Left ventricle myocardium inferior (tissue), 1 donor: ENCODE measurements at regions not wholly inside any gene's neighbourhood (a gene's known extent, or its start where the extent isn't known, plus 50 kb on each side); places are given as distances from the start of the nearest gene placed in this dataset.
"Not testable (repeated sequence)": the region's sequence is repeated elsewhere in the genome, so short reads cannot be mapped to it uniquely, and the experiment has no call there.

ENCODE experiments used
- DNase-seq: peaks from one replicate; pipeline ENCODE4 v3.0.0-alpha.2; 2020
- H3K27ac ChIP-seq: fragments of 200-600 bp; replicated peaks from 2 replicates; pipeline ENCODE4 v1.8.0; 2021
- H3K27me3 ChIP-seq: fragments of 200-600 bp; 2 replicates; pipeline ENCODE4 v1.8.0; 2021; ENCODE audit warnings: low read depth
- H3K36me3 ChIP-seq: fragments of 200-600 bp; 2 replicates; pipeline ENCODE4 v1.8.0; 2021
- H3K4me1 ChIP-seq: fragments of 200-600 bp; 2 replicates; pipeline ENCODE4 v1.8.0; 2021
- H3K4me3 ChIP-seq: fragments of 200-600 bp; 2 replicates; pipeline ENCODE4 v1.8.0; 2021; ENCODE audit warnings: mild to moderate bottlenecking, moderate library complexity
- H3K9me3 ChIP-seq: fragments of 200-600 bp; replicated peaks from 2 replicates; pipeline ENCODE4 v1.8.0; 2021
- intact Hi-C: fragments of 100-400 bp; cut with micrococcal nuclease; formaldehyde crosslinking; loops from one replicate; pipeline ENCODE4 v1.11.0; 2022
- TF ChIP-seq, protein P1 (sequence below): fragments of 200-600 bp; IDR thresholded peaks from 2 replicates; pipeline ENCODE4 v1.8.0; 2021; ENCODE audit warnings: antibody characterized with exemption, mild to moderate bottlenecking, borderline replicate concordance
- donor health status: DM: no; HTN: yes; CAD: no; lungs with severe emphysema.

DNA sequence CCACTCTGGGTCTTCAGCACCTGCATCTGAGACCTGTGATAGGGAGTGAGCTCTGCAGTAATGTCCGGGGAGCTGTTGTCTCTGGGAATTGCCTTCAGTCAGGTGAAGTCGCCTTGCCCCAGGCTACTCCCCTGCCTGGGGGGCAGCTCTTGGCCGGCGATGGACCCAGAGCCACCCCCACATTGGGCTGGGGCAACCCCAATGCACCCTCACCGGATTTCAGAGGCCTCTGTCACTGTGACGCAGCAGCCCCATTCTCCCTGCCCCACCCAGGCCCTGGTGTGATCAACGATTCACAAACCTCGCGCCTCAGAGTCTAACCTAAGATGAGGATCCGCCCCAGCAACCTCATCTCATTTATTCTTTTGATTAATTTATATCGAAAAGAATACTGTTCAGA, 303.6 kb downstream of the NDUFA10 start:
- no peaks in the 10 kb centered on the region for H3K4me1 ChIP-seq
- intact Hi-C loops = no loop called here
- TF ChIP-seq, protein P1, sequence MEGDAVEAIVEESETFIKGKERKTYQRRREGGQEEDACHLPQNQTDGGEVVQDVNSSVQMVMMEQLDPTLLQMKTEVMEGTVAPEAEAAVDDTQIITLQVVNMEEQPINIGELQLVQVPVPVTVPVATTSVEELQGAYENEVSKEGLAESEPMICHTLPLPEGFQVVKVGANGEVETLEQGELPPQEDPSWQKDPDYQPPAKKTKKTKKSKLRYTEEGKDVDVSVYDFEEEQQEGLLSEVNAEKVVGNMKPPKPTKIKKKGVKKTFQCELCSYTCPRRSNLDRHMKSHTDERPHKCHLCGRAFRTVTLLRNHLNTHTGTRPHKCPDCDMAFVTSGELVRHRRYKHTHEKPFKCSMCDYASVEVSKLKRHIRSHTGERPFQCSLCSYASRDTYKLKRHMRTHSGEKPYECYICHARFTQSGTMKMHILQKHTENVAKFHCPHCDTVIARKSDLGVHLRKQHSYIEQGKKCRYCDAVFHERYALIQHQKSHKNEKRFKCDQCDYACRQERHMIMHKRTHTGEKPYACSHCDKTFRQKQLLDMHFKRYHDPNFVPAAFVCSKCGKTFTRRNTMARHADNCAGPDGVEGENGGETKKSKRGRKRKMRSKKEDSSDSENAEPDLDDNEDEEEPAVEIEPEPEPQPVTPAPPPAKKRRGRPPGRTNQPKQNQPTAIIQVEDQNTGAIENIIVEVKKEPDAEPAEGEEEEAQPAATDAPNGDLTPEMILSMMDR = no peak
- H3K4me3 ChIP-seq = no peak overlapping the region
- H3K36me3 ChIP-seq = no peaks in the 10 kb centered on the region
- H3K27me3 ChIP-seq = peaks cover 32% of the 10 kb centered on the region
- DNase-seq = no peak
- no peaks in the 10 kb centered on the region for H3K9me3 ChIP-seq
- no peak overlapping the region for H3K27ac ChIP-seq

DNA sequence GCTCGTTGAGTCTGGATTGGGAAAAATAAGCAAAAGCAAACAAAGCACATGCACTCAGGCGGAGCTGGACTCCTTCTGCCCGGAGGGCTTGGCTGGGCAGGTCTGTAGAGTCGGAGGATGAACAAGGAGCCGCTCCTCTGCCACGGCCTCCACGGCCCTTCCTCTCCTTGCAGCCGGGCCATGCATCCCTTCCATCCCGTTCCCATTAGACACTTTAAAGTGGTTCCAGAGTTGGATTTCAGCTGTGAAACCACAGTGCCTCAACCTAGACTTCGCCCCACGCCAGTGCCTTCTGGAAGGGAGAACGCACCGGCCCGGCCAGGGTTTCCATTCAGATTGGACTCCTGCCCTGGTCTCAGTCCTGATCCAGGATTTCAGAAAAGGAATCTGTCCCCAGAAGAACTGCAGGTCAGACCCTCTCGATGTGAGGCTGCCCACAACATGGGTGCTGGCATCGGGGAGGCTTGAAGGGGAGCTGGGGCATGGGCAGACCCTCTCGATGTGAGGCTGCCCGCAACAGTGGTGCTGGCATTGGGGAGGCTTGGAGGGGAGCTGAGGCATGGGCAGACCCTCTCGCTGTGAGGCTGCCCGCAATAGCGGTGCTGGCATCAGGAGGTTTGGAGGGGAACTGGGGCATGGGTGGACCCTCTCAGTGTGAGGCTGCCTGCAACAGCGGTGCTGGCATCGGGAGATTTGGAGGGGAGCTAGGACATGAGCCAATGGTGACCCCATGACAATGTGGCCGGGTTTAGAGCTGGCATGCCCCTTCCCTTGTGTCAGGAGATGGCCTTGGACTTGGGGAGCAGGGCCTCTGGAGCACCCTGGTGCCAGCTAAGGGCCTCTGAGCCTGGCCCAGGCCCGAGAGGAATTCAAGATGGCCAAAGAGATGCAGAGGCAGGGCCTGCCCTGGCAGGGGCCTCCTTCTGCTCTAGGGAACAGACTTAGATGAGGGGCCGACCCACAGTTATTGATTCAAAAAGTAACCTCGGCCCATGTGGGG, 304.5 kb downstream of the NDUFA10 start:
- Histone ChIP-seq H3K27me3 (peaks cover 25% of the 10 kb centered on the region), H3K36me3 (no peaks in the 10 kb centered on the region), H3K4me3 (no peak overlapping the region), H3K4me1 (no peaks in the 10 kb centered on the region), H3K27ac (no peak overlapping the region), H3K9me3 (no peaks in the 10 kb centered on the region)
- TF ChIP-seq, protein P1 = no peak
- intact Hi-C loops = no loop called here
- no peak for DNase-seq

DNA sequence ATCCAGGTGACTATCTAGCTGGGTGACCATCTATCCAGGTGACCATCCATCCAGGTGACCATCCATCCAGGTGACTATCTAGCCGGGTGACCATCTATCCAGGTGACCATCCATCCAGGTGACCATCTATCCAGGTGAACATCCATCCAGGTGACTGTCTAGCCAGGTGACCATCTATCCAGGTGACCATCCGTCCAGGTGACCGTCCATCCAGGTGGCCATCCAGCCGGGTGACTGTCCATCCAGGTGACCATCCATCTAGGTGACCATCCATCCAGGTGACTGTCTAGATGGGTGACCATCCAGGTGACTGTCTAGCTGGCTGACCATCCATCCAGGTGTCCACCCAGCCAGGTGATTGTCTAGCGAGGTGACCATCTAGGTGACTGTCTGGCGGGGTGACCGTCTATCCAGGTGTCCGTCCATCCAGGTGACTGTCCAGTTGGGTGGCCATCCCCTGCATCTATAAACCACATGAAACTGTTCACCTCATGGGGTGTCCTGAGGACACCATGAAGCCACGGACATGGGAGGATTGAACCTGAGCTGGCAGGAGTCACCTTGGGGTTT, 305.3 kb downstream of the NDUFA10 start:
- DNase-seq = no peak
- TF ChIP-seq, protein P1 = no peak
- H3K27ac ChIP-seq = no peak overlapping the region

DNA sequence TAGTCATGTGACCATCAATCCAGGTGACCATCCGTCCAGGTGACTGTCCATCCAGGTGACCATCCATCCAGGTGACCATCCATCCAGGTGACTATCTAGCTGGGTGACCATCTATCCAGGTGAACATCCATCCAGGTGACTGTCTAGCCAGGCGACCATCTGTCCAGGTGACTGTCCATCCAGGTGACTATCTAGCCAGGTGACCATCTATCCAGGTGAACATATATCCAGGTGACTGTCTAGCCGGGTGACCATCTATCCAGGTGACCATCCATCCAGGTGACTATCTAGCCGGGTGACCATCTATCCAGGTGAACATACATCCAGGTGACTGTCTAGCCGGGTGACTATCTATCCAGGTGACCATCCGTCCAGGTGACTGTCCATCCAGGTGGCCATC, 306.2 kb downstream of the NDUFA10 start:
- DNase-seq, H3K4me3 ChIP-seq, intact Hi-C loops, H3K4me1 ChIP-seq, H3K27ac ChIP-seq, H3K36me3 ChIP-seq: not testable (repeated sequence)
- H3K27me3 ChIP-seq = peaks cover 17% of the 10 kb centered on the region
- peaks cover 12% of the 10 kb centered on the region for H3K9me3 ChIP-seq

More for the DNA sequence above, 305.3 kb downstream of the NDUFA10 start:
- no peaks in the 10 kb centered on the region for H3K36me3 ChIP-seq
- intact Hi-C loops = no loop called here
- H3K9me3 ChIP-seq = peaks cover 3% of the 10 kb centered on the region
- peaks cover 17% of the 10 kb centered on the region for H3K27me3 ChIP-seq
- no peaks in the 10 kb centered on the region for H3K4me1 ChIP-seq
- H3K4me3 ChIP-seq = no peak overlapping the region

DNA sequence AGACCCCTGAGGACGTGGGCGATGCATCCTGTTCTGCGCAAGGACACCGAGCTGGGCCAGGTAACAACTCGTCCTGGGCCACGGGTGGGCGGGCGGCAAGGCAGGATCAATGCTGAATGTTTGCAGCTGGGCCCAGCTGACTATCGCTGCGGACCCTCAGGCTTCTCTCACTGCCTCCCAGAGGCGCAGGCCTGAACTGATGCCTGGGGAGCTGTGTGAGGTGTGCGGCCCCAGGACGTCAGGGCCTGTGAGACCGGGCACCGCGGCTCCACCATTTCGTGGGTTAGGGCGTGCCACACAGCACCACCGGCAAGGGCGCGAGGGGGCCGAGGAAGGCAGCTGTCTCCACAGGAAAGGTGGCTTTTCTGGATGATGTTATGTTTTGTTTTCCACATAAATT, 307.4 kb downstream of the NDUFA10 start:
- peaks cover 25% of the 10 kb centered on the region for H3K9me3 ChIP-seq
- no peak for DNase-seq
- TF ChIP-seq, protein P1 = no peak
- intact Hi-C loops = no loop called here
- no peak overlapping the region for H3K4me3 ChIP-seq
- H3K27ac ChIP-seq = no peak overlapping the region
- no peaks in the 10 kb centered on the region for H3K4me1 ChIP-seq
- peaks cover 25% of the 10 kb centered on the region for H3K27me3 ChIP-seq
- H3K36me3 ChIP-seq = no peaks in the 10 kb centered on the region

DNA sequence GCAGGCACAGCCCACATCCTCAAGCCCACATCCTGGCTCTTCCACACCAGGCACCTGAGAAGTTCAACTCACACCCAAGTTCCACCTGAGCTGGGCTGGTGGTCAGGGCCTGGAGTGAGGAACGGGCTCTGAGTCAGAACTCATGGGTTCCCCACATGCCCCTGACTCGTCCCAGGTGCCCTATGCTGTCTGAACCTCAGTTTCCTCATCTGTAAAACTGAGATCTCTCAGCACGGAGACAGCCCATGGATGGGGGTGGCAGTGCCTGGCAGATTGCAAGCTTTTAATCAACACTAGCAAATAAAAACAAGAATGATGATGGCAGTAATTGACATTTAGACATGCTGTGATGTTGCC, 307.8 kb downstream of the NDUFA10 start:
- TF ChIP-seq, protein P1 = no peak
- no peak overlapping the region for H3K4me3 ChIP-seq
- DNase-seq = no peak

More for the DNA sequence above, 307.8 kb downstream of the NDUFA10 start:
- H3K27me3 ChIP-seq = peaks cover 24% of the 10 kb centered on the region
- no peaks in the 10 kb centered on the region for H3K4me1 ChIP-seq
- H3K27ac ChIP-seq = no peak overlapping the region
- intact Hi-C loops = no loop called here
- H3K9me3 ChIP-seq = peaks cover 29% of the 10 kb centered on the region
- no peaks in the 10 kb centered on the region for H3K36me3 ChIP-seq
